T-helper 1 cell treated with Interleukin-12 subunit alpha and Interleukin-12 subunit beta and Interleukin-4 antibody, amounts not matched to agents 30 μg/mL and 1 μg/mL, for 36 hours (primary cell): ENCODE measurements at regions not wholly inside any gene's neighbourhood (a gene's known extent, or its start where the extent isn't known, plus 50 kb on each side); places are given as distances from the start of the nearest gene placed in this dataset.
"Not testable (repeated sequence)": the region's sequence is repeated elsewhere in the genome, so short reads cannot be mapped to it uniquely, and the experiment has no call there.

Experiments used
- H3K27ac Mint-ChIP-seq: one replicate; pipeline ENCODE4 v1.8.0; 2021; ENCODE audit warnings: mild to moderate bottlenecking, mixed read lengths
- H3K27me3 Mint-ChIP-seq: one replicate; pipeline ENCODE4 v1.8.0; 2021; ENCODE audit warnings: low read depth, mixed read lengths
- H3K36me3 Mint-ChIP-seq: one replicate; pipeline ENCODE4 v1.8.0; 2021; ENCODE audit warnings: low read depth, mixed read lengths
- H3K4me1 Mint-ChIP-seq: one replicate; pipeline ENCODE4 v1.8.0; 2021; ENCODE audit warnings: low read depth, mixed read lengths
- H3K4me3 Mint-ChIP-seq: one replicate; pipeline ENCODE4 v1.8.0; 2021; ENCODE audit warnings: mild to moderate bottlenecking, moderate library complexity, mixed read lengths
- H3K9me3 Mint-ChIP-seq: one replicate; pipeline ENCODE4 v1.8.0; 2021; ENCODE audit warnings: mixed read lengths

- H3K4me3 Mint-ChIP-seq, H3K27me3 Mint-ChIP-seq, H3K27ac Mint-ChIP-seq, H3K4me1 Mint-ChIP-seq: not testable (repeated sequence)
- Mint-ChIP-seq H3K9me3 (peaks cover 14% of the 10 kb centered on the region), H3K36me3 (peaks cover 11% of the 10 kb centered on the region)
Measured at GRCh38 chr16:29217104-29217751, 189.3 kb downstream of the NPIPB11 start.

GRCh38 chr16:29213770-29214169 lies 192.7 kb downstream of the NPIPB11 start:
- not testable (repeated sequence) for H3K36me3 Mint-ChIP-seq, H3K27ac Mint-ChIP-seq

GRCh38 chr16:29213251-29213650 lies 193.3 kb downstream of the NPIPB11 start:
- not testable (repeated sequence) for H3K27ac Mint-ChIP-seq, H3K4me1 Mint-ChIP-seq, H3K27me3 Mint-ChIP-seq, H3K4me3 Mint-ChIP-seq, H3K9me3 Mint-ChIP-seq, H3K36me3 Mint-ChIP-seq

More at GRCh38 chr16:29213770-29214169, 192.7 kb downstream of the NPIPB11 start:
- H3K9me3 Mint-ChIP-seq, H3K4me3 Mint-ChIP-seq, H3K27me3 Mint-ChIP-seq, H3K4me1 Mint-ChIP-seq: not testable (repeated sequence)

GRCh38 chr16:29212084-29213027 lies 194.2 kb downstream of the NPIPB11 start:
- not testable (repeated sequence) for H3K27me3 Mint-ChIP-seq, H3K4me1 Mint-ChIP-seq, H3K9me3 Mint-ChIP-seq, H3K4me3 Mint-ChIP-seq, H3K36me3 Mint-ChIP-seq, H3K27ac Mint-ChIP-seq

GRCh38 chr16:29211456-29211855 lies 195.1 kb downstream of the NPIPB11 start:
- not testable (repeated sequence) for H3K27me3 Mint-ChIP-seq, H3K4me1 Mint-ChIP-seq, H3K27ac Mint-ChIP-seq, H3K4me3 Mint-ChIP-seq, H3K9me3 Mint-ChIP-seq, H3K36me3 Mint-ChIP-seq

- H3K9me3 Mint-ChIP-seq, H3K27ac Mint-ChIP-seq, H3K4me3 Mint-ChIP-seq, H3K36me3 Mint-ChIP-seq, H3K27me3 Mint-ChIP-seq, H3K4me1 Mint-ChIP-seq: not testable (repeated sequence)
Measured at GRCh38 chr16:29210299-29211150, 196.0 kb downstream of the NPIPB11 start.

GRCh38 chr16:29206120-29206519 lies 200.4 kb downstream of the NPIPB11 start:
- H3K27me3 Mint-ChIP-seq, H3K4me1 Mint-ChIP-seq, H3K36me3 Mint-ChIP-seq, H3K9me3 Mint-ChIP-seq, H3K27ac Mint-ChIP-seq, H3K4me3 Mint-ChIP-seq: not testable (repeated sequence)

- not testable (repeated sequence) for H3K27ac Mint-ChIP-seq, H3K4me3 Mint-ChIP-seq, H3K4me1 Mint-ChIP-seq, H3K36me3 Mint-ChIP-seq, H3K27me3 Mint-ChIP-seq, H3K9me3 Mint-ChIP-seq
Measured at GRCh38 chr16:29205151-29205550, 201.4 kb downstream of the NPIPB11 start.

- Mint-ChIP-seq H3K27ac (no peak overlapping the region), H3K27me3 (no peaks in the 10 kb centered on the region)
Measured at GRCh38 chr16:29204806-29205135, 201.7 kb downstream of the NPIPB11 start.

GRCh38 chr16:29203933-29204805 lies 202.3 kb downstream of the NPIPB11 start:
- H3K4me3 Mint-ChIP-seq, H3K4me1 Mint-ChIP-seq, H3K36me3 Mint-ChIP-seq, H3K27me3 Mint-ChIP-seq, H3K27ac Mint-ChIP-seq, H3K9me3 Mint-ChIP-seq: not testable (repeated sequence)

More at GRCh38 chr16:29204806-29205135, 201.7 kb downstream of the NPIPB11 start:
- Mint-ChIP-seq H3K4me1 (no peaks in the 10 kb centered on the region), H3K36me3 (no peaks in the 10 kb centered on the region), H3K9me3 (peaks cover 4% of the 10 kb centered on the region), H3K4me3 (no peak overlapping the region)

GRCh38 chr16:29203046-29203932 lies 203.2 kb downstream of the NPIPB11 start:
- not testable (repeated sequence) for H3K36me3 Mint-ChIP-seq, H3K27ac Mint-ChIP-seq, H3K4me3 Mint-ChIP-seq, H3K27me3 Mint-ChIP-seq, H3K4me1 Mint-ChIP-seq, H3K9me3 Mint-ChIP-seq

GRCh38 chr16:29202642-29203041 lies 203.9 kb downstream of the NPIPB11 start:
- not testable (repeated sequence) for H3K4me3 Mint-ChIP-seq, H3K4me1 Mint-ChIP-seq, H3K27ac Mint-ChIP-seq, H3K27me3 Mint-ChIP-seq, H3K9me3 Mint-ChIP-seq, H3K36me3 Mint-ChIP-seq

- H3K27ac Mint-ChIP-seq, H3K9me3 Mint-ChIP-seq, H3K4me1 Mint-ChIP-seq, H3K27me3 Mint-ChIP-seq, H3K4me3 Mint-ChIP-seq, H3K36me3 Mint-ChIP-seq: not testable (repeated sequence)
Measured at GRCh38 chr16:29202025-29202632, 204.4 kb downstream of the NPIPB11 start.
